ENCODE measurements at regions not wholly inside any gene's neighbourhood (a gene's known extent, or its start where the extent isn't known, plus 50 kb on each side); places are given as distances from the start of the nearest gene placed in this dataset.

DNA sequence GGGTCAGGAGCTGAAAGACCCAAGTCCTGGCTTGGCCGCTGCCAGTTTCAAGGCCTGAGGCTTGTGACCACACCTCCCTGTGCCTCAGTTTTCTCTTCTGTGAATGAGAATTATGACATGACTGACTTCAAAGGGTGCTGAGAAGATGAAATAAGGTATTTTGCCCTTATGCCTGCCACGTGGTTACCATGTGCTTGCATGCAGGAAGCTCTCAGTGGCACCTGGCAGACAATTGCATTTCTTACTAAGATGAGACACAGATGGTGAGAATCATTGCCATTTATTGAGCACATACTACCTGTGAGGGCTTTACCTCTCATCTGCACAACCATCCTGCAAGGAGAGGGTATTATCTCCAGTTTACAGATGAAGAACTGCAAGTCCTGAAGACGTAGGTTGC, 69.8 kb downstream of the MRM1 start:
- no peaks in the 10 kb centered on the region for H3K36me3 ChIP-seq
- H3K4me1 ChIP-seq = no peaks in the 10 kb centered on the region
- H3K9me3 ChIP-seq = no peaks in the 10 kb centered on the region
- no peak overlapping the region for H3K27ac ChIP-seq
- no peak overlapping the region for H3K4me3 ChIP-seq
- intact Hi-C loops (cut with DNase I) = no loop called here
- TF ChIP-seq EP300 (IDR thresholded peaks at IDR 0.05) (no peak), POLR2A (IDR thresholded peaks at IDR 0.05) (no peak), POLR2AphosphoS5 (IDR thresholded peaks at IDR 0.05) (no peak)
- TF ChIP-seq, protein P1, sequence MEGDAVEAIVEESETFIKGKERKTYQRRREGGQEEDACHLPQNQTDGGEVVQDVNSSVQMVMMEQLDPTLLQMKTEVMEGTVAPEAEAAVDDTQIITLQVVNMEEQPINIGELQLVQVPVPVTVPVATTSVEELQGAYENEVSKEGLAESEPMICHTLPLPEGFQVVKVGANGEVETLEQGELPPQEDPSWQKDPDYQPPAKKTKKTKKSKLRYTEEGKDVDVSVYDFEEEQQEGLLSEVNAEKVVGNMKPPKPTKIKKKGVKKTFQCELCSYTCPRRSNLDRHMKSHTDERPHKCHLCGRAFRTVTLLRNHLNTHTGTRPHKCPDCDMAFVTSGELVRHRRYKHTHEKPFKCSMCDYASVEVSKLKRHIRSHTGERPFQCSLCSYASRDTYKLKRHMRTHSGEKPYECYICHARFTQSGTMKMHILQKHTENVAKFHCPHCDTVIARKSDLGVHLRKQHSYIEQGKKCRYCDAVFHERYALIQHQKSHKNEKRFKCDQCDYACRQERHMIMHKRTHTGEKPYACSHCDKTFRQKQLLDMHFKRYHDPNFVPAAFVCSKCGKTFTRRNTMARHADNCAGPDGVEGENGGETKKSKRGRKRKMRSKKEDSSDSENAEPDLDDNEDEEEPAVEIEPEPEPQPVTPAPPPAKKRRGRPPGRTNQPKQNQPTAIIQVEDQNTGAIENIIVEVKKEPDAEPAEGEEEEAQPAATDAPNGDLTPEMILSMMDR (IDR thresholded peaks at IDR 0.05) = no peak
- no peak for DNase-seq
- 79 to 85% methylated on average over 3 of the region's 3 CpGs for WGBS, 2 donors
- peaks cover 0 to 9% (median 0%) of the 10 kb centered on the region in 3 donors for H3K27me3 ChIP-seq

DNA sequence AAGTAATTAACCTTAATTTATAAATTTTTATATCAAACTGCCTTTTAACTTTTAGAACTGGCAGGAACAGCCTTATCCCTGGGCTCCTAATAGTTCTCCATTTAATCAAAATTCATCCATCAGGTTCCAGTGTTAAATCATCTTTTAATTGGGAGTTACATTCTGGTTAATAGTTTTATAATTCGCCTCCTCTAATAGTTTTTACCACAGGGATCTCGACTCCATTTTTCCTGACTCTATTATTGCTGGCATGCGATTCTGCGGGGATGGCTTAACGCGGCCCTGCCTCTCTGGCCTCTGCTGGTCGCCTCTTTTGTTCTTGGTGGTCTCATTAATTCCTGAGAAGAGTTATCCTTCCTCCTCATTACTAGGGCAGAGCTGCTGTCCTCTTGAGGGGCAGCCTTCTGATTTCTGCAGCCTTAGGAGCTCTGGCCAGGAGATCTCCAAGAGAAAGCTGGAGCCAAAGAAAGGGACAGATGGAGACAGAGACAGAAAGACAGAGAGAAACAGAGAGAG, 71.1 kb downstream of the MRM1 start:
- H3K4me3 ChIP-seq = no peak overlapping the region
- no peaks in the 10 kb centered on the region for H3K36me3 ChIP-seq
- no peak for TF ChIP-seq EP300 (IDR thresholded peaks at IDR 0.05)
- TF ChIP-seq POLR2AphosphoS5 (IDR thresholded peaks at IDR 0.05) = no peak
- no peak for TF ChIP-seq POLR2A (IDR thresholded peaks at IDR 0.05)
- TF ChIP-seq, protein P1 (IDR thresholded peaks at IDR 0.05) = no peak
- no peak for DNase-seq
- no peaks in the 10 kb centered on the region for H3K27me3 ChIP-seq
- 87 to 91% methylated on average over 7 of the region's 7 CpGs for WGBS, 2 donors
- H3K9me3 ChIP-seq = no peaks in the 10 kb centered on the region
- intact Hi-C loops (cut with DNase I) = no loop called here
- no peak overlapping the region for H3K27ac ChIP-seq
- H3K4me1 ChIP-seq = no peaks in the 10 kb centered on the region

DNA sequence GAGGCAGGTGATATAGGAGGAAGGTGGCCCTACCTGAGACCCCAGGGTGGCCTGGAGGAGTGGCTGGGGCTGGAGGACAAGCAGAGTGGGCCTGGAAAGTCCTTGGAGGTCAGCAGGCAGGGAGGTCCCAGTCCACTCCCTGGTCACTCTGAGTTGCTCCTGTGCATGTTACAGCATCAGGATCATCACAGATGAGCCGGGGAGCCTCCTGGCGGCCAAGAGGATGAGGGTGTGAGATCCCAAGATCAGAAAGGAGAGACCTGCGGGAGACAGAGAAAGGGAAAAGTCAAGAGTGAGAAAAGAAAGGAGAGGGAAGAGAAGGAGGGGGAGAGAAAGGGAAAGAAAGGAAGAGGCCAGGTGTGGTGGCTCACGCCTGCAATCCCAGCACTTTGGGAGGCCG, 71.7 kb downstream of the MRM1 start:
- H3K4me1 ChIP-seq = no peaks in the 10 kb centered on the region
- no peak overlapping the region for H3K4me3 ChIP-seq
- no peak overlapping the region for H3K27ac ChIP-seq
- H3K9me3 ChIP-seq = no peaks in the 10 kb centered on the region
- no peaks in the 10 kb centered on the region for H3K27me3 ChIP-seq
- no peaks in the 10 kb centered on the region for H3K36me3 ChIP-seq
- intact Hi-C loops (cut with DNase I) = no loop called here
- WGBS, 2 donors = 91 to 93% methylated on average over 5 of the region's 5 CpGs
- TF ChIP-seq POLR2A (IDR thresholded peaks at IDR 0.05) (no peak), EP300 (IDR thresholded peaks at IDR 0.05) (no peak), POLR2AphosphoS5 (IDR thresholded peaks at IDR 0.05) (no peak)
- TF ChIP-seq, protein P1 (IDR thresholded peaks at IDR 0.05) = no peak
- no peak for DNase-seq

DNA sequence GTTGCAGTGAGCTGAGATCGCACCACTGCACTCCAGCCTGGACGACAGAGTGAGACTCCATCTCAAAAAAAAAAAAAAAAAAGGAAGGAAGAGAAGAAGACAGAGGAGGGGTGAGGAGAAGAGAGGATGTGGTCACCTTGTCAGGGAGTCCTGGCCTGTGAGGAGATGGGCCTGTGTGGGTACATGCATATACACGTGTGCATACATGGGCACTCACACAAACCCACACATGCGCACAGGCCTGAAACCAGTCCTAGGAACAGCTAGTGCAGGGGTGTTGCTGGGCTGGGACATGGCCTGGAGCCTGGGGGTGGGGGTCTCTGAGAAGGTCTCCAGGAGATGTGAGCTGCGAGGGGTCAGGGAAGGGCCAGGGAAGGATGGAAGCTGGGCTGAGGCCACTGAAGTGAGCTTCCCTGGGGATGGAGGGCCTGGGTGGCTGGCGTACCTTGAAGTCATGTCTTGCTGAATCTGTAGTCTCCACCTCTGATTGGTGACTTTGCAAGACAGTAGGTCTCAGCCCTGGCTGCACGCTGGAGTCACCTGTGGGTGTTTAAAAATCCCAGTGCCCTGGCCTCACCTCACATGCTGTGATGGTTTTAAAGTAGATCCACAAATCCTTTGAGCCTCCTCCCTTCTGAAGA, 72.4 kb downstream of the MRM1 start:
- intact Hi-C loops (cut with DNase I) = no loop called here
- Histone ChIP-seq H3K27ac (no peak overlapping the region), H3K4me3 (no peak overlapping the region), H3K36me3 (no peaks in the 10 kb centered on the region), H3K27me3 (no peaks in the 10 kb centered on the region), H3K4me1 (no peaks in the 10 kb centered on the region), H3K9me3 (no peaks in the 10 kb centered on the region)
- WGBS, 2 donors = 75 to 90% methylated on average over 7 of the region's 7 CpGs
- no peak for DNase-seq
- TF ChIP-seq, protein P1 (IDR thresholded peaks at IDR 0.05) = no peak
- TF ChIP-seq EP300 (IDR thresholded peaks at IDR 0.05) (no peak), POLR2A (IDR thresholded peaks at IDR 0.05) (no peak), POLR2AphosphoS5 (IDR thresholded peaks at IDR 0.05) (no peak)

DNA sequence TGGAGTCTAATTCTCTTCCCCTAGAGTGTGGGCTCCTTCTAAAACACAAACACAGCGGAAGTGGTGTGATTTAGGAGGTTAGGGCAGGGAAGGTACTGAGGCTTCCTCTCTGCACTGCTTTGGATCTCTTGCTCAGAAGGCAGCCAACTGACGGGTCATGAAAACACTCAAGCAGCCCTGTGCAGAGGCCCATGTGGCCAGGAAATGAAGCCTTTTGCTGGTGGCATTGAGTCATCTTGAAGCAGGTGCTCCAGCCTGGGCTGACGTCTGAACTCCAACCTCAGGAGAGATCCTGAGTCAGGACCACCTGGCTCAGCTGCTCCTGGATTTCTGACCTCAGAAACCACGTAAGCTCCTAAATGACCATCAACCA, 72.9 kb downstream of the MRM1 start:
- 58 to 74% methylated on average over 4 of the region's 4 CpGs for WGBS, 2 donors
- Histone ChIP-seq H3K4me1 (no peaks in the 10 kb centered on the region), H3K9me3 (no peaks in the 10 kb centered on the region), H3K27me3 (no peaks in the 10 kb centered on the region), H3K4me3 (no peak overlapping the region), H3K27ac (no peak overlapping the region), H3K36me3 (no peaks in the 10 kb centered on the region)
- intact Hi-C loops (cut with DNase I) = no loop called here
- no peak for DNase-seq
- TF ChIP-seq POLR2AphosphoS5 (IDR thresholded peaks at IDR 0.05) = no peak
- TF ChIP-seq, protein P1 (IDR thresholded peaks at IDR 0.05) = no peak
- no peak for TF ChIP-seq EP300 (IDR thresholded peaks at IDR 0.05)
- no peak for TF ChIP-seq POLR2A (IDR thresholded peaks at IDR 0.05)
